Tibial nerve (tissue), 4 donors: ENCODE measurements at regions not wholly inside any gene's neighbourhood (a gene's known extent, or its start where the extent isn't known, plus 50 kb on each side); places are given as distances from the start of the nearest gene placed in this dataset.

Experiments
- DNase-seq, 2 donors: peaks; one replicate each; pipeline ENCODE4 v3.0.0-alpha.2; 2019; ENCODE audit warnings: low spot score in 2 of 2
- H3K27ac ChIP-seq, 4 donors: fragments of 200-600 bp; sonication (generic) in 3 of 4; one replicate each; pipeline ENCODE4 v1.5.1; 2017 to 2019; ENCODE audit warnings: mild to moderate bottlenecking in 1 of 4
- H3K27me3 ChIP-seq, 2 donors: fragments of 200-600 bp; sonication (generic) in 1 of 2; one replicate each; pipeline versions ENCODE4 v1.5.1 to v1.6.0; 2017 to 2019
- H3K36me3 ChIP-seq, 3 donors: fragments of 200-600 bp; sonication (generic); one replicate each; pipeline ENCODE4 v1.5.1; 2018 to 2019
- H3K4me1 ChIP-seq, 4 donors: fragments of 200-600 bp; sonication (generic) in 3 of 4; one replicate each; pipeline ENCODE4 v1.5.1; 2017 to 2019
- H3K4me3 ChIP-seq, 4 donors: fragments of 200-600 bp; sonication (generic) in 3 of 4; one replicate each; pipeline ENCODE4 v1.5.1; 2017 to 2019; ENCODE audit warnings: mild to moderate bottlenecking in 1 of 4, moderate library complexity in 1 of 4
- H3K9me3 ChIP-seq, 4 donors: fragments of 200-600 bp; sonication (generic) in 3 of 4; one replicate each; pipeline ENCODE4 v1.5.1; 2017 to 2019
- CTCF ChIP-seq, 5 experiments: fragments of 200-600 bp in 3 of 5; fragments of 450-650 bp in 2 of 5; sonication (generic) in 3 of 5; IDR thresholded peaks; one replicate each; pipeline ENCODE4 v1.5.1; 2016 to 2019; ENCODE audit warnings: antibody characterized with exemption in 5 of 5, mild to moderate bottlenecking in 3 of 5, moderate library complexity in 2 of 5
- EP300 ChIP-seq, 2 donors: sonication (generic); formaldehyde crosslinking; IDR thresholded peaks; one replicate each; pipeline ENCODE4 v1.6.1; 2017; ENCODE audit warnings: antibody characterized with exemption in 2 of 2, mild to moderate bottlenecking in 1 of 2
- POLR2A ChIP-seq, 2 donors: fragments of 450-650 bp; IDR thresholded peaks; one replicate each; pipeline ENCODE4 v1.6.1; 2017; ENCODE audit warnings: antibody characterized with exemption in 2 of 2, mild to moderate bottlenecking in 2 of 2, moderate library complexity in 2 of 2
- WGBS, 2 donors: methylation state at CpG; one replicate each; pipeline ENCODE4 v1.1.5; 2018; 5-methylcytosine and 5-hydroxymethylcytosine counted together

GRCh38 chr5:39494107-39494510 lies 69.3 kb upstream of the DAB2 start:
- TF ChIP-seq EP300 (IDR thresholded peaks at IDR 0.05) (peak in 1 of 2 donors; percentile 40), CTCF (IDR thresholded peaks at IDR 0.05) (no peak)
- Histone ChIP-seq H3K36me3 (no peaks in the 10 kb centered on the region), H3K27me3 (no peaks in the 10 kb centered on the region), H3K27ac (peak overlapping the region in 2 of 4 donors; percentile 39 to 42), H3K4me1 (peaks cover 0 to 32% (median 3%) of the 10 kb centered on the region in 4 donors), H3K9me3 (peaks cover 0 to 20% (median 3%) of the 10 kb centered on the region in 4 donors), H3K4me3 (no peak overlapping the region)
- WGBS, 2 donors: 14 to 21% methylated on average over 3 of the region's 3 CpGs
- no peak for DNase-seq

GRCh38 chr5:39491210-39491609 lies 66.4 kb upstream of the DAB2 start:
- H3K9me3 ChIP-seq: peaks cover 0 to 20% (median 3%) of the 10 kb centered on the region in 4 donors
- H3K4me1 ChIP-seq: peaks cover 0 to 23% (median 0%) of the 10 kb centered on the region in 4 donors
- TF ChIP-seq POLR2A (IDR thresholded peaks at IDR 0.05) (no peak), CTCF (IDR thresholded peaks at IDR 0.05) (no peak), EP300 (IDR thresholded peaks at IDR 0.05) (no peak)
- no peak overlapping the region for H3K4me3 ChIP-seq
- no peak overlapping the region for H3K27ac ChIP-seq
- WGBS, 2 donors: 95 to 98% methylated on average over 1 of the region's 1 CpG
- DNase-seq: no peak
- no peaks in the 10 kb centered on the region for H3K27me3 ChIP-seq
- no peaks in the 10 kb centered on the region for H3K36me3 ChIP-seq

GRCh38 chr5:39489263-39489662 lies 64.5 kb upstream of the DAB2 start:
- no peak for DNase-seq
- WGBS, 2 donors: 67 to 100% methylated on average over 1 of the region's 1 CpG
- H3K36me3 ChIP-seq: no peaks in the 10 kb centered on the region
- no peaks in the 10 kb centered on the region for H3K27me3 ChIP-seq
- H3K4me3 ChIP-seq: no peak overlapping the region
- TF ChIP-seq POLR2A (IDR thresholded peaks at IDR 0.05): no peak
- no peak overlapping the region for H3K27ac ChIP-seq
- peaks cover 0 to 7% (median 0%) of the 10 kb centered on the region in 4 donors for H3K4me1 ChIP-seq
- H3K9me3 ChIP-seq: peaks cover 0 to 20% (median 3%) of the 10 kb centered on the region in 4 donors

- no peak for DNase-seq
- TF ChIP-seq EP300 (IDR thresholded peaks at IDR 0.05) (no peak), CTCF (IDR thresholded peaks at IDR 0.05) (no peak), POLR2A (IDR thresholded peaks at IDR 0.05) (no peak)
- no peaks in the 10 kb centered on the region for H3K4me1 ChIP-seq
- no peak overlapping the region for H3K4me3 ChIP-seq
- 75 to 78% methylated on average over 2 of the region's 2 CpGs for WGBS, 2 donors
- H3K27ac ChIP-seq: no peak overlapping the region
- peaks cover 0 to 20% (median 3%) of the 10 kb centered on the region in 4 donors for H3K9me3 ChIP-seq
- H3K27me3 ChIP-seq: no peaks in the 10 kb centered on the region
- no peaks in the 10 kb centered on the region for H3K36me3 ChIP-seq
These were observed 62.0 kb upstream of the DAB2 start for GRCh38 chr5:39486790-39487189.

- TF ChIP-seq CTCF (IDR thresholded peaks at IDR 0.05) (no peak), POLR2A (IDR thresholded peaks at IDR 0.05) (no peak), EP300 (IDR thresholded peaks at IDR 0.05) (no peak)
- H3K9me3 ChIP-seq: peaks cover 0 to 17% (median 3%) of the 10 kb centered on the region in 4 donors
- H3K4me1 ChIP-seq: no peaks in the 10 kb centered on the region
- H3K4me3 ChIP-seq: no peak overlapping the region
- no peak for DNase-seq
- H3K27ac ChIP-seq: no peak overlapping the region
- H3K36me3 ChIP-seq: no peaks in the 10 kb centered on the region
- WGBS, 2 donors: 35 to 42% methylated on average over 1 of the region's 1 CpG
- H3K27me3 ChIP-seq: no peaks in the 10 kb centered on the region
These were observed 61.6 kb upstream of the DAB2 start for GRCh38 chr5:39486361-39486760.

GRCh38 chr5:39485079-39485478 lies 60.3 kb upstream of the DAB2 start:
- 37 to 39% methylated on average over 2 of the region's 2 CpGs for WGBS, 2 donors
- no peak for DNase-seq

More at GRCh38 chr5:39485079-39485478, 60.3 kb upstream of the DAB2 start:
- no peak overlapping the region for H3K4me3 ChIP-seq
- no peaks in the 10 kb centered on the region for H3K27me3 ChIP-seq
- no peaks in the 10 kb centered on the region for H3K36me3 ChIP-seq
- no peak overlapping the region for H3K27ac ChIP-seq
- H3K9me3 ChIP-seq: peaks cover 0 to 4% (median 0%) of the 10 kb centered on the region in 4 donors
- TF ChIP-seq POLR2A (IDR thresholded peaks at IDR 0.05) (no peak), EP300 (IDR thresholded peaks at IDR 0.05) (no peak), CTCF (IDR thresholded peaks at IDR 0.05) (no peak)
- H3K4me1 ChIP-seq: no peaks in the 10 kb centered on the region
